SK-N-SH (cell line): ENCODE measurements at regions not wholly inside any gene's neighbourhood (a gene's known extent, or its start where the extent isn't known, plus 50 kb on each side); places are given as distances from the start of the nearest gene placed in this dataset.

Source experiments
- CTCF ChIA-PET: fragments of 300-600, 350-600 bp; formaldehyde crosslinking; extraction: SDS; loops from one replicate; lab custom pipeline; 2021; lab: Yijun Ruan, JAX
- POLR2A ChIA-PET: fragments of 350-600 bp; sonication (Branson Sonifier 250); formaldehyde crosslinking; extraction: SDS; loops from one replicate; lab custom pipeline; 2020; ENCODE audit warnings: antibody characterized with exemption, inconsistent platforms; lab: Yijun Ruan, JAX
- DNase-seq: peaks from one replicate; pipeline ENCODE4 v3.0.0; 2012
- H2AFZ ChIP-seq: fragments of 200-600 bp; sonication (generic); 2 replicates; pipeline ENCODE4 v1.8.1; 2016; ENCODE audit warnings: antibody characterized with exemption, mild to moderate bottlenecking, low read depth
- H3F3A ChIP-seq: fragments of 200-600 bp; sonication (generic); replicated peaks from 2 replicates; pipeline ENCODE3; 2016; ENCODE audit warnings: antibody characterized with exemption, mild to moderate bottlenecking; ENCODE audit not compliant: insufficient read depth
- H3K27ac ChIP-seq, 2 experiments: fragments of 200-500 bp in 1 of 2; fragments of 200-600 bp in 1 of 2; sonication (Bioruptor generic) in 1 of 2; sonication (generic), shearing (Covaris generic) in 1 of 2; 2 replicates each; pipeline versions ENCODE4 v1.5.1 to v1.6.1; 2014 to 2016; ENCODE audit warnings: low read depth in 2 of 2, inconsistent platforms in 1 of 2, low read length in 1 of 2, mild to moderate bottlenecking in 1 of 2, mixed read lengths in 1 of 2
- H3K27me3 ChIP-seq: fragments of 200-600 bp; sonication (generic), shearing (Covaris generic); 2 replicates; pipeline ENCODE4 v1.6.1; 2016; ENCODE audit warnings: mixed run types; ENCODE audit not compliant: insufficient read depth
- H3K36me3 ChIP-seq, 2 experiments: fragments of 200-500 bp in 1 of 2; fragments of 200-600 bp in 1 of 2; sonication (Bioruptor generic) in 1 of 2; sonication (generic) in 1 of 2; replicated peaks in 1 of 2; 2 replicates each; pipeline versions ENCODE3 to v1.5.1; 2014 to 2016; ENCODE audit warnings: low read length in 1 of 2, mild to moderate bottlenecking in 1 of 2; ENCODE audit not compliant: insufficient read depth in 2 of 2, control insufficient read depth in 1 of 2
- H3K4me1 ChIP-seq, 2 experiments: fragments of 200-500 bp in 1 of 2; fragments of 200-600 bp in 1 of 2; sonication (Bioruptor generic) in 1 of 2; sonication (generic), shearing (Covaris generic) in 1 of 2; 2 replicates each; pipeline versions ENCODE4 v1.5.1 to v1.6.1; 2014 to 2016; ENCODE audit warnings: low read depth in 1 of 2, low read length in 1 of 2, mixed run types in 1 of 2; ENCODE audit not compliant: insufficient read depth in 2 of 2, control insufficient read depth in 1 of 2
- H3K4me2 ChIP-seq: fragments of 200-600 bp; sonication (generic), shearing (Covaris generic); 2 replicates; pipeline ENCODE4 v1.6.1; 2017; ENCODE audit warnings: mixed run types
- H3K4me3 ChIP-seq, 2 experiments: fragments of 200-500 bp in 1 of 2; fragments of 200-600 bp in 1 of 2; sonication (Bioruptor generic) in 1 of 2; sonication (generic), shearing (Covaris generic) in 1 of 2; 2 replicates each; pipeline versions ENCODE4 v1.5.1 to v1.8.1; 2014 to 2016; ENCODE audit warnings: low read depth in 2 of 2, inconsistent platforms in 1 of 2, low read length in 1 of 2, mild to moderate bottlenecking in 1 of 2, mixed read lengths in 1 of 2, moderate library complexity in 1 of 2
- H3K79me2 ChIP-seq: fragments of 200-600 bp; sonication (generic); 2 replicates; pipeline ENCODE4 v1.8.1; 2017; ENCODE audit warnings: mild to moderate bottlenecking; ENCODE audit not compliant: insufficient read depth
- H3K9ac ChIP-seq: fragments of 200-600 bp; sonication (generic); 2 replicates; pipeline ENCODE4 v1.6.1; 2017; ENCODE audit warnings: mixed run types
- H3K9me2 ChIP-seq: fragments of 200-600 bp; sonication (generic); 2 replicates; pipeline ENCODE4 v1.6.1; 2017; ENCODE audit warnings: mixed run types
- H3K9me3 ChIP-seq: fragments of 200-600 bp; sonication (generic); 2 replicates; pipeline ENCODE4 v1.6.1; 2017; ENCODE audit warnings: mixed run types, mild to moderate bottlenecking, moderate library complexity
- H4K20me1 ChIP-seq: fragments of 200-600 bp; sonication (generic); 2 replicates; pipeline ENCODE4 v1.6.1; 2017; ENCODE audit warnings: mild to moderate bottlenecking, mixed run types; ENCODE audit not compliant: insufficient read depth
- CHD2 ChIP-seq: fragments of 150-350 bp; IDR thresholded peaks from 2 replicates; pipeline ENCODE4 v1.6.1; 2018; ENCODE audit warnings: low read length; ENCODE audit not compliant: partially characterized antibody
- FOXJ3 ChIP-seq: sonication (generic); formaldehyde crosslinking; IDR thresholded peaks from 2 replicates; pipeline ENCODE4 v1.5.1; 2020; ENCODE audit warnings: mild to moderate bottlenecking, missing genetic modification reagents
- GABPA ChIP-seq: IDR thresholded peaks from 2 replicates; pipeline ENCODE4 v1.4.0; 2012; ENCODE audit warnings: low read depth, mild to moderate bottlenecking
- GATA2 ChIP-seq: sonication (generic); formaldehyde crosslinking; IDR thresholded peaks from 2 replicates; pipeline ENCODE4 v1.5.0; 2020; ENCODE audit warnings: mild to moderate bottlenecking, missing genetic modification reagents
- IRF3 ChIP-seq: fragments of 150-350 bp; IDR thresholded peaks from 2 replicates; pipeline ENCODE4 v1.6.1; 2016; ENCODE audit warnings: mild to moderate bottlenecking, low read depth, low read length
- MAX ChIP-seq: IDR thresholded peaks from 2 replicates; pipeline ENCODE4 v1.4.0; 2012; ENCODE audit warnings: low read depth
- MEF2A ChIP-seq: IDR thresholded peaks from 2 replicates; pipeline ENCODE4 v1.4.0; 2012; ENCODE audit warnings: low read depth, borderline replicate concordance
- MXI1 ChIP-seq: IDR thresholded peaks from 2 replicates; pipeline ENCODE4 v1.6.1; 2012; ENCODE audit warnings: mild to moderate bottlenecking, low read depth, low read length, improper control_type of control experiment
- PBX3 ChIP-seq: IDR thresholded peaks from 2 replicates; pipeline ENCODE4; 2012
- POLR2AphosphoS5 ChIP-seq: IDR thresholded peaks from 2 replicates; pipeline ENCODE4 v1.6.1; 2012; ENCODE audit warnings: low read depth, low read length
- RCOR1 ChIP-seq: fragments of 150-350 bp; IDR thresholded peaks from 2 replicates; pipeline ENCODE4 v1.6.1; 2017; ENCODE audit warnings: antibody characterized with exemption, low read length
- RFX5 ChIP-seq: IDR thresholded peaks from 2 replicates; pipeline ENCODE4 v1.6.1; 2012; ENCODE audit warnings: mild to moderate bottlenecking, improper control_type of control experiment, low read length
- TCF12 ChIP-seq: IDR thresholded peaks from 2 replicates; pipeline ENCODE4 v1.4.0; 2012
- TEAD4 ChIP-seq: IDR thresholded peaks from 2 replicates; pipeline ENCODE4 v1.4.0; 2012; ENCODE audit warnings: mild to moderate bottlenecking, borderline replicate concordance; ENCODE audit not compliant: insufficient read depth
- WGBS: methylation state at CpG from one replicate; pipeline ENCODE4 v1.1.6; 2017; ENCODE audit warnings: low lambda C conversion rate; 5-methylcytosine and 5-hydroxymethylcytosine counted together
- TF ChIP-seq, protein P1 (sequence below): fragments of 150-350 bp; IDR thresholded peaks from 2 replicates; pipeline ENCODE4 v1.6.1; 2017; ENCODE audit warnings: antibody characterized with exemption, low read length, low read depth, borderline replicate concordance

- H3K9me2 ChIP-seq: no peaks in the 10 kb centered on the region
- no peaks in the 10 kb centered on the region for H3K4me1 ChIP-seq
- H2AFZ ChIP-seq: no peak overlapping the region
- no peaks in the 10 kb centered on the region for H3K27me3 ChIP-seq
- no peaks in the 10 kb centered on the region for H3K79me2 ChIP-seq
- TF ChIP-seq IRF3: no peak
- DNase-seq: no peak
- no peak overlapping the region for H3K4me3 ChIP-seq
- H3K27ac ChIP-seq: no peak overlapping the region
- H3K9me3 ChIP-seq: no peaks in the 10 kb centered on the region
- H3K36me3 ChIP-seq: no peaks in the 10 kb centered on the region
- H3K4me2 ChIP-seq: no peak overlapping the region
- 7% methylated on average over 3 of the region's 3 CpGs for WGBS
- no peak overlapping the region for H3K9ac ChIP-seq
- CTCF ChIA-PET: no interaction called here
- POLR2A ChIA-PET: no interaction called here
- no peaks in the 10 kb centered on the region for H4K20me1 ChIP-seq
- no peaks in the 10 kb centered on the region for H3F3A ChIP-seq
Measured at GRCh38 chr16:77488652-77489051, 53.8 kb upstream of the ADAMTS18 start.

GRCh38 chr16:77491091-77491490 is 56.3 kb upstream of the ADAMTS18 start:
- no peak overlapping the region for H3K9ac ChIP-seq
- no peak overlapping the region for H3K27ac ChIP-seq
- no peak overlapping the region for H3K4me2 ChIP-seq
- no peaks in the 10 kb centered on the region for H3K36me3 ChIP-seq
- H3K27me3 ChIP-seq: no peaks in the 10 kb centered on the region
- TF ChIP-seq, protein P1, sequence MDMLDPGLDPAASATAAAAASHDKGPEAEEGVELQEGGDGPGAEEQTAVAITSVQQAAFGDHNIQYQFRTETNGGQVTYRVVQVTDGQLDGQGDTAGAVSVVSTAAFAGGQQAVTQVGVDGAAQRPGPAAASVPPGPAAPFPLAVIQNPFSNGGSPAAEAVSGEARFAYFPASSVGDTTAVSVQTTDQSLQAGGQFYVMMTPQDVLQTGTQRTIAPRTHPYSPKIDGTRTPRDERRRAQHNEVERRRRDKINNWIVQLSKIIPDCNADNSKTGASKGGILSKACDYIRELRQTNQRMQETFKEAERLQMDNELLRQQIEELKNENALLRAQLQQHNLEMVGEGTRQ: no peak
- no peak for TF ChIP-seq PBX3
- TF ChIP-seq POLR2AphosphoS5: no peak
- TF ChIP-seq GATA2 (CRISPR knock-in tag): no peak
- TF ChIP-seq GABPA: no peak
- no peak for TF ChIP-seq MEF2A
- TF ChIP-seq MAX: no peak
- TF ChIP-seq IRF3: no peak
- TF ChIP-seq FOXJ3 (CRISPR knock-in tag): no peak
- TF ChIP-seq RCOR1: no peak
- no peak for TF ChIP-seq RFX5
- no peak for TF ChIP-seq MXI1
- no peak for TF ChIP-seq TCF12
- TF ChIP-seq TEAD4: no peak
- no peak for TF ChIP-seq CHD2
- H3F3A ChIP-seq: no peaks in the 10 kb centered on the region
- H3K9me3 ChIP-seq: no peaks in the 10 kb centered on the region
- no peaks in the 10 kb centered on the region for H3K79me2 ChIP-seq
- H2AFZ ChIP-seq: no peak overlapping the region
- no peaks in the 10 kb centered on the region for H3K9me2 ChIP-seq
- H3K4me3 ChIP-seq: no peak overlapping the region
- CTCF ChIA-PET: no interaction called here
- POLR2A ChIA-PET: no interaction called here
- no peaks in the 10 kb centered on the region for H3K4me1 ChIP-seq
- 28% methylated on average over 5 of the region's 5 CpGs for WGBS
- DNase-seq: no peak
- no peaks in the 10 kb centered on the region for H4K20me1 ChIP-seq
